LNCaP clone FGC (cell line): ENCODE measurements at regions not wholly inside any gene's neighbourhood (a gene's known extent, or its start where the extent isn't known, plus 50 kb on each side); places are given as distances from the start of the nearest gene placed in this dataset.

Experiments
- DNase-seq: peaks from one replicate; pipeline ENCODE4 v3.0.0-alpha.2; 2011; ENCODE audit warnings: low read depth
- H3K4me3 ChIP-seq: 2 replicates; pipeline ENCODE4 v1.5.1; 2011; ENCODE audit warnings: mild to moderate bottlenecking, low read depth, low read length, control low read depth
- CTCF ChIP-seq: IDR thresholded peaks from 2 replicates; pipeline ENCODE4 v1.5.1; 2012; ENCODE audit warnings: mild to moderate bottlenecking; ENCODE audit not compliant: control insufficient read depth, insufficient read depth; ENCODE audit errors: extremely low read depth

DNA sequence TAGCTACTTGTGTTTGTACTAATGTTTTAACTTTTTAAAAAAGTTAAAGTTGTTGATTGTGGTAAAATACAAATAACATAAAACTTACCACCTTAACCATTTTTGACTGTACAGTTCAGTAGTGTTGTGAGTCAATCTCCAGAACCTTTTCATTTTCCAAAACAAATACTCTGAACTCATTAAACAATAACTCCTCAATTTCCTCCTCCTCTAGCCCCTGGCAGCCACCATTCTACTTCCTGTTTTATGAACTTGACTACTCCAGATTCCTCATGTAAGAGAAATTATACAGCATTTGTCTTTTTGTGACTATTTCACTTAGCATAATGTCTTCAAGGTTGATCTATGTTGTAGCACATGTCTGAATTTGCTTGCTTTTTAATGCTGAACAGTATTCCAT is 299.1 kb upstream of the AMIGO2 start:
- peak; percentile 28 for DNase-seq
- TF ChIP-seq CTCF = no peak
- no peak overlapping the region for H3K4me3 ChIP-seq

- no peak for TF ChIP-seq CTCF
- no peak for DNase-seq
- H3K4me3 ChIP-seq = no peak overlapping the region
Measured at GRCh38 chr12:47378222-47378582, 298.4 kb upstream of the AMIGO2 start.

DNA sequence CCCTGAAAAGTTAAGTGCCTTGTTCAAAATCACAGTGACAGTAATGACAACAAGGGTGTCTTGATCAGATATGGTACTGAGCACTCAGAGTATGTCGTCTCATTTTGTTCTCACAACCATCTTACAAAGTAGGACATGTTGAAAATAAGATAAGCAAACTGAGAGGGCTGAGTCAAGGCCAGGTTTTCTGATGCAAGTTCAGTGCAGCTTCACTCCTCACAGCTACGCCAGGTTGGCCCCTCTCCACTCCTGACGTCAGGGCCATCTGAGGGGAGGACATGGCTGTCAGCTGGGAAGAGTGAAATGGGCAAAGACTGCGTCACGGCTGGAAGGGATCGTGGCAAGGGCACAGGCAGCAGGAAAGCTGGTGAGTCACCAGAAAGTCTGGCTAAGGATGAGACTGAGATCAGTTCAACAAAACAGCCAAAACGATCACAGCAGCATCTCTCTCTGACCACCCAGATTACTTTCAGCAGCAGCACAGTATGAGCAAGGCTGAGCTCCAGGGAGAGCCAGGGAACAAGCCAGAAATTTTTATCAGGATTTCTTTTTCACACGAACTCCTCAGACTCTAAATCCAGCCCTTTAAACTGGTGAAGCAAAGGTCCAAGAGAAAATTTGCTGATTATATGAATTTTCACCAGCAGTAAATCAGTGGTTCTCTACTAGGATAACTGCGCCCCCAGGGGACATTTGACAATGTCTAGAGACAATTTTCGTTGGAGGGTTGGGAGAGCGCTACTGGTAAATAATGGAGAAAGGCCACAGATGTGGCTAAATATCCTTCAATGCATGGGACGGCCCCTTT is 297.9 kb upstream of the AMIGO2 start:
- DNase-seq = no peak
- no peak for TF ChIP-seq CTCF
- H3K4me3 ChIP-seq = no peak overlapping the region

DNA sequence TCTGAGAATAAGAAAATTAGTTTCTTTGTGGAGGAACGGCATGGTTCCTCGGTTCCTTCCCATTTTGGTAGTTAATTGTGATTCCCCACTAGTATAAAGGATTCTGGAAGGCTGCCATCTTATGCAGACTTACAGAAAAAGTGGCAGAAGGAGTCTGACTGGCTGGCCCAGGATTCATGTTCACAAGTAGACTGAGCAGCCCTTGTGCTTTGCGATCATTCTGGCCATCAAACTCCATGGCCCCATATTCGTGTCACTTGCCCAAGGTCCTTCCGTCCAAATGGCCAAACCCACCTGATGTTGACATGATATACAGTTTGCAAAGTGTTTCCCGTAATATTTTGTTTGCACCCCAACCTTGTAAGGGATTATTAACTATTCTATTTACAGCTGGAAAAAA is 297.2 kb upstream of the AMIGO2 start:
- no peak for DNase-seq

GRCh38 chr12:47373554-47374150 is 293.9 kb upstream of the AMIGO2 start:
- DNase-seq = no peak
- TF ChIP-seq CTCF = no peak
- no peak overlapping the region for H3K4me3 ChIP-seq

More for the DNA sequence above, 297.2 kb upstream of the AMIGO2 start:
- no peak overlapping the region for H3K4me3 ChIP-seq
- no peak for TF ChIP-seq CTCF

- no peak for TF ChIP-seq CTCF
- DNase-seq = peak; percentile 97
- no peak overlapping the region for H3K4me3 ChIP-seq
Measured at GRCh38 chr12:47370421-47370820, 290.7 kb upstream of the AMIGO2 start.
